ENCODE measurements at regions not wholly inside any gene's neighbourhood (a gene's known extent, or its start where the extent isn't known, plus 50 kb on each side); places are given as distances from the start of the nearest gene placed in this dataset.

- DNase-seq (peak in 1 of 5 donors; percentile 8), FAIRE-seq (no peak)
- no peak for TF ChIP-seq CTCF (IDR thresholded peaks at IDR 0.05; ENCODE audit: borderline replicate concordance, extremely low read depth, insufficient read depth)
- intact Hi-C loops (cut with DNase I): no loop called here
- H3K9me3 ChIP-seq (ENCODE audit: control insufficient read depth in 2 of 3, insufficient read depth in 1 of 3, low read length in 3 of 3): no peaks in the 10 kb centered on the region
- no peaks in the 10 kb centered on the region for H3K36me3 ChIP-seq (ENCODE audit: control insufficient read depth in 2 of 3, insufficient read depth in 3 of 3, low read length in 3 of 3)
- no peak overlapping the region for H3K9ac ChIP-seq (ENCODE audit: low read length in 3 of 3)
- H3K27me3 ChIP-seq (ENCODE audit: control insufficient read depth, insufficient read depth, low read length): no peaks in the 10 kb centered on the region
- no peak overlapping the region for H3K4me3 ChIP-seq (ENCODE audit: low read length in 3 of 3)
- no peaks in the 10 kb centered on the region for H3K4me1 ChIP-seq (ENCODE audit: control insufficient read depth in 2 of 3, insufficient read depth in 2 of 3, low read depth in 1 of 3, low read length in 3 of 3)
- H3K27ac ChIP-seq (ENCODE audit: low read depth in 2 of 2, low read length in 2 of 2): no peak overlapping the region
Observed at GRCh38 chr20:58007947-58008346, 220.5 kb downstream of the ANKRD60 start.

DNA sequence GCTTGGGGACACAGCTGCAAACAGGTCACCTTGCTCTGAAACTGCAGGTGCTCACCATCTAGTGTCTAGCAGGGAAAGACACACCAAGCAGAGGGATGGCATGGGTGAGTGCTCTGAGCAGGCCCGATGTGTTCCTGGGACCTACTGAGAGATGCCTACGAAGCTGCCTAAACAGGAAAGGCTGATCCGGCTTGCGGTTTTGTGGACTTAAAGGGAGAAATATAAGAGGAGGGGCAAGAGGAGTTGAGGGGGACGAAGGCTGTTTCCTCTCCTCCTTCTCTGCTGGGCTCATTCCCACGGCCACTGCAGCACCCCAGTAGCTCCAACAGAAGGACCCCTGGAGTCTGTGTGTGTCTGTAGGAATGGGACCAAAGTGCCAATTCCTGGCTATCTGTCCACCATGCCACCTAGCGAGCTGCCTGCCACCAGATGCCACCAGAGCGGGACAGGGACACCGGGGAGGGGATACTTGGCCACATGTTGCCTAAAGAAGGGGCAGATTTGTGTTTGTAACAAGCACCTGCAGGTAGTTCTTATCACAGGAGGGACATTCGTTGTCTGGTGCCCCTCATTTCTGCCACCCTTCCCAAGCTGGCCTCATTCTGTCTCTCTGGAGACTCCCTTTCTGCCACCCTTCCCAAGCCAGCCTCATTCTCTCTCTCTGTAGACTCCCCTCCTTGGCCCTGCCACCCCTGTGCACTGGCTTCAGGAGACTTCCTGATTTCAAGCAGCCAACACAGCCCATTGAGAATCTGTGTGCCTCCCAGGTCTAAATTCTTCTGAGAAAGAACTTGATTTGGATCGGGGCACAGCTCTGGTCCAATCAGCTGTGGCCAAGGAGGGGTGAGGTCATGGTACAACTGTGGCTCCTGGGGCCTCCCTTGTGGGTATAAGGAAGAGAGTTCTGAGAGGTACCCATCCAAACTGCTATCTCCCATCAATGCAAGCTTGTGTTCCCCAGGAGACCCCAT is 221.8 kb downstream of the ANKRD60 start:
- Histone ChIP-seq H3K9ac (ENCODE audit: low read length in 3 of 3) (no peak overlapping the region), H3K9me3 (ENCODE audit: control insufficient read depth in 2 of 3, insufficient read depth in 1 of 3, low read length in 3 of 3) (no peaks in the 10 kb centered on the region), H3K4me1 (ENCODE audit: control insufficient read depth in 2 of 3, insufficient read depth in 2 of 3, low read depth in 1 of 3, low read length in 3 of 3) (no peaks in the 10 kb centered on the region), H3K36me3 (ENCODE audit: control insufficient read depth in 2 of 3, insufficient read depth in 3 of 3, low read length in 3 of 3) (no peaks in the 10 kb centered on the region), H3K27ac (ENCODE audit: low read depth in 2 of 2, low read length in 2 of 2) (no peak overlapping the region), H3K27me3 (ENCODE audit: control insufficient read depth, insufficient read depth, low read length) (no peaks in the 10 kb centered on the region), H3K4me3 (ENCODE audit: low read length in 3 of 3) (no peak overlapping the region)
- DNase-seq (peak in 1 of 5 donors; percentile 1), FAIRE-seq (no peak)
- TF ChIP-seq CTCF (IDR thresholded peaks at IDR 0.05; ENCODE audit: borderline replicate concordance, extremely low read depth, insufficient read depth): no peak
- intact Hi-C loops (cut with DNase I): no loop called here

GRCh38 chr20:58005581-58006345 is 222.7 kb downstream of the ANKRD60 start:
- Histone ChIP-seq H3K4me3 (ENCODE audit: low read length in 3 of 3) (no peak overlapping the region), H3K27me3 (ENCODE audit: control insufficient read depth, insufficient read depth, low read length) (no peaks in the 10 kb centered on the region), H3K9ac (ENCODE audit: low read length in 3 of 3) (no peak overlapping the region), H3K27ac (ENCODE audit: low read depth in 2 of 2, low read length in 2 of 2) (no peak overlapping the region), H3K4me1 (ENCODE audit: control insufficient read depth in 2 of 3, insufficient read depth in 2 of 3, low read depth in 1 of 3, low read length in 3 of 3) (no peaks in the 10 kb centered on the region), H3K9me3 (ENCODE audit: control insufficient read depth in 2 of 3, insufficient read depth in 1 of 3, low read length in 3 of 3) (no peaks in the 10 kb centered on the region), H3K36me3 (ENCODE audit: control insufficient read depth in 2 of 3, insufficient read depth in 3 of 3, low read length in 3 of 3) (no peaks in the 10 kb centered on the region)
- FAIRE-seq: no peak
- intact Hi-C loops (cut with DNase I): no loop called here
- DNase-seq: no peak
- TF ChIP-seq CTCF (IDR thresholded peaks at IDR 0.05; ENCODE audit: borderline replicate concordance, extremely low read depth, insufficient read depth): no peak

Measured in kidney (tissue), 13 donors.